A673 (cell line): ENCODE measurements at regions not wholly inside any gene's neighbourhood (a gene's known extent, or its start where the extent isn't known, plus 50 kb on each side); places are given as distances from the start of the nearest gene placed in this dataset.

Experiments used
- BruUV-seq: library from RNA; stranded (reverse); fragments of 400-500 nt; replicated peaks from 2 replicates; lab custom pipeline; 2021; lab: Mats Ljungman, UMichigan
- CTCF ChIA-PET: fragments of 300-600 bp; sonication (Branson Sonifier 250); formaldehyde crosslinking; loops from one replicate; lab custom pipeline; 2022; ENCODE audit warnings: antibody characterized with exemption; lab: Charles Lee
- POLR2A ChIA-PET: fragments of 300-600 bp; sonication (Branson Sonifier 250); formaldehyde crosslinking; loops from one replicate; lab custom pipeline; 2022; ENCODE audit warnings: antibody characterized with exemption; ENCODE audit not compliant: low non-redundant PET; lab: Charles Lee
- DNase-seq: peaks from one replicate; pipeline ENCODE4 v3.0.0-alpha.2; 2015; ENCODE audit warnings: low spot score
- H3K27ac ChIP-seq: fragments of 200-600 bp; sonication (generic); 2 replicates; pipeline ENCODE4 v1.5.1; 2016; ENCODE audit warnings: mixed run types, low read depth, mild to moderate bottlenecking, mixed read lengths, antibody characterized with exemption, low read length; ENCODE audit not compliant: poor library complexity, severe bottlenecking
- H3K27me3 ChIP-seq: fragments of 200-600 bp; sonication (generic); replicated peaks from 2 replicates; pipeline ENCODE4 v1.6.1; 2017; ENCODE audit warnings: mixed run types, low read depth, mild to moderate bottlenecking, mixed read lengths, antibody characterized with exemption, low read length; ENCODE audit not compliant: insufficient read depth, poor library complexity
- H3K36me3 ChIP-seq: fragments of 200-600 bp; sonication (generic); 2 replicates; pipeline ENCODE4 v1.6.1; 2016; ENCODE audit warnings: mixed run types, mild to moderate bottlenecking, mixed read lengths, antibody characterized with exemption, low read length; ENCODE audit not compliant: insufficient read depth, poor library complexity, severe bottlenecking
- H3K4me1 ChIP-seq: fragments of 200-600 bp; sonication (generic); 2 replicates; pipeline ENCODE4 v1.6.1; 2017; ENCODE audit warnings: mixed run types, mild to moderate bottlenecking, mixed read lengths, antibody characterized with exemption, low read length; ENCODE audit not compliant: insufficient read depth, poor library complexity, severe bottlenecking
- H3K4me3 ChIP-seq: fragments of 200-600 bp; sonication (generic); 2 replicates; pipeline ENCODE4 v1.5.1; 2016; ENCODE audit warnings: low read depth, mixed run types, mild to moderate bottlenecking, mixed read lengths, low read length; ENCODE audit not compliant: poor library complexity, severe bottlenecking
- H3K9me3 ChIP-seq: fragments of 200-600 bp; sonication (generic); 2 replicates; pipeline ENCODE4 v1.6.1; 2016; ENCODE audit warnings: mixed run types, low read depth, mild to moderate bottlenecking, mixed read lengths, antibody characterized with exemption, low read length; ENCODE audit not compliant: poor library complexity, severe bottlenecking
- EZH2 ChIP-seq: fragments of 200-600 bp; sonication (generic); IDR thresholded peaks from 2 replicates; pipeline ENCODE4 v1.6.1; 2017; ENCODE audit warnings: borderline replicate concordance, low read depth, mild to moderate bottlenecking, mixed read lengths, antibody characterized with exemption, low read length; ENCODE audit not compliant: poor library complexity, severe bottlenecking
- intact Hi-C: fragments of 100-400 bp; cut with micrococcal nuclease; formaldehyde crosslinking; loops from one replicate; pipeline ENCODE4 v1.10.0; 2022; ENCODE audit not compliant: unreplicated experiment
- TF ChIP-seq, protein P1 (sequence below): fragments of 300-800, 200-600 bp; sonication (generic); conservative IDR thresholded peaks from 2 replicates; pipeline ENCODE4 v1.5.1; 2017; ENCODE audit warnings: low read depth, mild to moderate bottlenecking, antibody characterized with exemption, low read length, moderate library complexity, mixed read lengths

DNA sequence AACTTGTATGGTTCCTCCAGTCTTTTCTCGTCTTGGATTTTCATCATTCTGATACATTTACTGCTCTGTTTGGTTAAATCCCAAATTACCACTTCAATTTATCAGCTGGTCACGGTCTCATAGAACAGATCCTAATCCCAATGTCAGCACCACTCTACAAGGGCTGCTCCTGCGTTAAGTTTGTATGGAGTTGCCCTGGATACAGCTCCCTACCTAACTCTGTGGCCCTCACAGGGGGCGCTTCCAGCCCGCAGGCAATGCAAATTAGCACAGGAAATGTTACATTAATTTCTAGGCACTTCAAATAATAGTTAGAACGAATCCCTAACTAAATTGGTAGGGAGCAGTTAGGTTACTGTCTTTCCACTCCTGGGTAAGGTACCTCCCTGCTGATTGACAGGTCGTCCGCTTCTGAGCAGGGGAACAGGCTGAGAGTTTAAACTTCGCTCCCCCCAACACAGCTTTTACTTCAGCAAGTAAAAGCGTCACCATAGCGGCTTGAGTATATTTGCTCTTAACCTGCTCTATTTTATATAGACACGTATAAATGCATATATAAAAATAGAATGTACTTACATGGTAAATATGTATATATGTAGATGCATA is 238.5 kb upstream of the FANCL start:
- DNase-seq: peak; percentile 22
- H3K4me1 ChIP-seq: no peaks in the 10 kb centered on the region
- TF ChIP-seq, protein P1, sequence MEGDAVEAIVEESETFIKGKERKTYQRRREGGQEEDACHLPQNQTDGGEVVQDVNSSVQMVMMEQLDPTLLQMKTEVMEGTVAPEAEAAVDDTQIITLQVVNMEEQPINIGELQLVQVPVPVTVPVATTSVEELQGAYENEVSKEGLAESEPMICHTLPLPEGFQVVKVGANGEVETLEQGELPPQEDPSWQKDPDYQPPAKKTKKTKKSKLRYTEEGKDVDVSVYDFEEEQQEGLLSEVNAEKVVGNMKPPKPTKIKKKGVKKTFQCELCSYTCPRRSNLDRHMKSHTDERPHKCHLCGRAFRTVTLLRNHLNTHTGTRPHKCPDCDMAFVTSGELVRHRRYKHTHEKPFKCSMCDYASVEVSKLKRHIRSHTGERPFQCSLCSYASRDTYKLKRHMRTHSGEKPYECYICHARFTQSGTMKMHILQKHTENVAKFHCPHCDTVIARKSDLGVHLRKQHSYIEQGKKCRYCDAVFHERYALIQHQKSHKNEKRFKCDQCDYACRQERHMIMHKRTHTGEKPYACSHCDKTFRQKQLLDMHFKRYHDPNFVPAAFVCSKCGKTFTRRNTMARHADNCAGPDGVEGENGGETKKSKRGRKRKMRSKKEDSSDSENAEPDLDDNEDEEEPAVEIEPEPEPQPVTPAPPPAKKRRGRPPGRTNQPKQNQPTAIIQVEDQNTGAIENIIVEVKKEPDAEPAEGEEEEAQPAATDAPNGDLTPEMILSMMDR: no peak
- TF ChIP-seq EZH2: no peak
- ChIA-PET CTCF (no interaction called here), POLR2A (interaction anchor here (0.5 kb wide), 1 partner anchor 722 kb away, joined by 3 read pairs; no protein-coding TSS in a partner anchor)
- no peaks in the 10 kb centered on the region for H3K27me3 ChIP-seq
- no peaks in the 10 kb centered on the region for H3K9me3 ChIP-seq
- no TSS peak for BruUV-seq
- H3K36me3 ChIP-seq: no peaks in the 10 kb centered on the region
- no peak overlapping the region for H3K27ac ChIP-seq
- H3K4me3 ChIP-seq: no peak overlapping the region
- intact Hi-C loops: no loop called here

DNA sequence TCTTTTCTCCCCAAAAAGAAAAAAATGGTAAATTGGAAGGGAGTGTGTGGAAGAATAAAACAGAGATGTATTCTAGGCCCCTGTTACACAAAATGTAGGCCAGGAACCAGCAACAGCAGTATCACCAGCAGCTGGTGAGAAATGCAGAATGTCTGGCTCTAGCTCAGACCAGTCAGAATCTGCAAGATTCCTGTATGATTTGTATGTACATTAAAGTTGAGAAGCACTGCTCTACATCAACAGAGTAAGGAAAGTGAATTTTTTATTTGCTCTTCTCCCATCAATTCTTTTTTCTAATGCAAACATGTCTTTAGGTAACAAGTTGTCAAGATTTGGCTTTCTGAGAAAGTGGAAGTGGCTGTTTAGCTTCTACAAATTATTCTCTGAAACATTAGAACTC is 235.4 kb upstream of the FANCL start:
- Histone ChIP-seq H3K36me3 (no peaks in the 10 kb centered on the region), H3K9me3 (no peaks in the 10 kb centered on the region), H3K4me3 (no peak overlapping the region), H3K27ac (no peak overlapping the region), H3K4me1 (no peaks in the 10 kb centered on the region), H3K27me3 (no peaks in the 10 kb centered on the region)
- no TSS peak for BruUV-seq
- intact Hi-C loops: no loop called here
- TF ChIP-seq, protein P1: no peak
- TF ChIP-seq EZH2: no peak
- DNase-seq: no peak
- ChIA-PET POLR2A (no interaction called here), CTCF (no interaction called here)

DNA sequence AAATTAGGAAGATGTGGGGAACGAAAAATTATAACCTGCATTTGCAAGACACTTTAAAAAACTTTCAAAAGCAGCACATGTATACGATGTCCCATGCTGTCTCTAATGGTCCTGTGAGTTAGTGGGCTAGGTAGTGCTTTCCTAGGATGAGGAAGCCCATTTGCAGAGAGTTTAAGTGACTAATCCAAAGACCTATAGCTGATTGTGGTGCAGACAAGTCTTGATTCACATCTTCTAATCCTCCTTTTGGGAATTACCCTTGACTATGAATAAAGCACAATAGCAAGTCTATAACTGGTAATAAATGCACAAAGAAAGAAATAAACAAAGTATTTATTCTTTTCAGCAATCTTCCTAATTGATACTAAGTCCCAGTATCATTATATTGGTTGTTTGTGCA is 234.6 kb upstream of the FANCL start:
- H3K27ac ChIP-seq: no peak overlapping the region
- no peak for TF ChIP-seq EZH2
- TF ChIP-seq, protein P1: no peak
- no TSS peak for BruUV-seq
- H3K27me3 ChIP-seq: no peaks in the 10 kb centered on the region
- no peak for DNase-seq
- intact Hi-C loops: no loop called here
- no peaks in the 10 kb centered on the region for H3K4me1 ChIP-seq
- CTCF ChIA-PET: no interaction called here
- no peaks in the 10 kb centered on the region for H3K36me3 ChIP-seq
- POLR2A ChIA-PET: no interaction called here
- no peak overlapping the region for H3K4me3 ChIP-seq
- no peaks in the 10 kb centered on the region for H3K9me3 ChIP-seq
